Body of pancreas (tissue), 4 donors: ENCODE measurements at regions not wholly inside any gene's neighbourhood (a gene's known extent, or its start where the extent isn't known, plus 50 kb on each side); places are given as distances from the start of the nearest gene placed in this dataset.

Source experiments
- POLR2A ChIP-seq, 3 donors: fragments of 450-650 bp; IDR thresholded peaks; one replicate each; pipeline ENCODE4 v1.6.1; 2016; ENCODE audit warnings: antibody characterized with exemption in 3 of 3, mild to moderate bottlenecking in 2 of 3
- TF ChIP-seq, protein P1 (sequence below), 7 experiments: fragments of 450-650 bp in 4 of 7; fragments of 200-600 bp in 3 of 7; sonication (generic) in 3 of 7; IDR thresholded peaks; one replicate each; pipeline ENCODE4 v1.5.1; 2016 to 2019; ENCODE audit warnings: antibody characterized with exemption in 7 of 7

DNA sequence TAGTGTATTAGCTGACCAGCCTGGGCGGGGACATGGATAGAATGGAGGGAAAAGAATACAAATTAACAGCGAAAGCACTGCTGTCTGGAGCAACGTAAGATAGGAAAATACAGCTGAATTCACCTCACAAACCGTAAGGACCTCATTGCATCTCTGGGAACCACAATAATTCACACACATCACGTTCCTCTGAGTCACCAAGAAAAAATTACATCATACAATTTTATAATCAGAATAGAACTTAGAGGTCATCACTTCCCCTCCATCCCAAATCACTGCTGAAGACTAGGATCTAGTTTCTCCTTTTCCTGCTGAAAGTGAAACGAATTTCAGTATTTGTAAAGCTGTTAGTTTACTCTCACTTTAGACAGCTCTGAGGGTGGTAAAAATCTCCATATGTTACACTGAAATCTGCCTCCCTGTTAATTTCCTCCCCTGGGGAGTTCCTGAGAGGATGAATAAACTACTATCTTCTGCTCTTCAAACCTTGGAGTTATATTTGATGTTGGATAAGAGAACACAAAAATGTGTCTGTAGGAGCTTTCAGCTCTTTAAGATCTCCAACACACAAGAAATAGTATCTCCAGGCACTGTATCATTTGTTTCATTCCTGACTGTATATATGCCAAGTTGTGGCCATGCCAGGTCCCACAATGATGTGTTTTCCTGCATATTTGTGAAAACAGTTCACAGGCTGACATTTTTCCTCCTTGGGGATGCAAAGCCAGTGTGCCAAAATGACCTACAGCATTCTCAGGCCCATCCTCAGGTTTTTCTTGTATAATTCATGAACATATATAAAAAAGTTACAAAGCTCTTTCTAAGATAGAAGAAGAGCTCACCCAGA lies 63.8 kb upstream of the SSTR1 start:
- TF ChIP-seq, protein P1, sequence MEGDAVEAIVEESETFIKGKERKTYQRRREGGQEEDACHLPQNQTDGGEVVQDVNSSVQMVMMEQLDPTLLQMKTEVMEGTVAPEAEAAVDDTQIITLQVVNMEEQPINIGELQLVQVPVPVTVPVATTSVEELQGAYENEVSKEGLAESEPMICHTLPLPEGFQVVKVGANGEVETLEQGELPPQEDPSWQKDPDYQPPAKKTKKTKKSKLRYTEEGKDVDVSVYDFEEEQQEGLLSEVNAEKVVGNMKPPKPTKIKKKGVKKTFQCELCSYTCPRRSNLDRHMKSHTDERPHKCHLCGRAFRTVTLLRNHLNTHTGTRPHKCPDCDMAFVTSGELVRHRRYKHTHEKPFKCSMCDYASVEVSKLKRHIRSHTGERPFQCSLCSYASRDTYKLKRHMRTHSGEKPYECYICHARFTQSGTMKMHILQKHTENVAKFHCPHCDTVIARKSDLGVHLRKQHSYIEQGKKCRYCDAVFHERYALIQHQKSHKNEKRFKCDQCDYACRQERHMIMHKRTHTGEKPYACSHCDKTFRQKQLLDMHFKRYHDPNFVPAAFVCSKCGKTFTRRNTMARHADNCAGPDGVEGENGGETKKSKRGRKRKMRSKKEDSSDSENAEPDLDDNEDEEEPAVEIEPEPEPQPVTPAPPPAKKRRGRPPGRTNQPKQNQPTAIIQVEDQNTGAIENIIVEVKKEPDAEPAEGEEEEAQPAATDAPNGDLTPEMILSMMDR (IDR thresholded peaks at IDR 0.05) = no peak
- no peak for TF ChIP-seq POLR2A (IDR thresholded peaks at IDR 0.05)
